ENCODE measurements at regions not wholly inside any gene's neighbourhood (a gene's known extent, or its start where the extent isn't known, plus 50 kb on each side); places are given as distances from the start of the nearest gene placed in this dataset.

GRCh38 chr12:41917181-41917580 is 227.5 kb downstream of the GXYLT1 start:
- ChIA-PET CTCF (no interaction called here), POLR2A (no interaction called here)
- H3K4me3 ChIP-seq (ENCODE audit: low read depth, low read length), result no peak overlapping the region
- no peak for DNase-seq (ENCODE audit: low read depth, low spot score)
- TF ChIP-seq CTCF (IDR thresholded peaks at IDR 0.05; ENCODE audit: insufficient read depth, low read length, missing control alignments), result no peak

GRCh38 chr12:41910578-41911320 is 233.9 kb downstream of the GXYLT1 start:
- CTCF ChIA-PET, result no interaction called here

GRCh38 chr12:41908206-41908605 is 236.5 kb downstream of the GXYLT1 start:
- DNase-seq (ENCODE audit: low read depth, low spot score), result no peak
- POLR2A ChIA-PET, result no interaction called here
- no peak for TF ChIP-seq CTCF (IDR thresholded peaks at IDR 0.05; ENCODE audit: insufficient read depth, low read length, missing control alignments)
- CTCF ChIA-PET, result no interaction called here
- no peak overlapping the region for H3K4me3 ChIP-seq (ENCODE audit: low read depth, low read length)

More at GRCh38 chr12:41910578-41911320, 233.9 kb downstream of the GXYLT1 start:
- TF ChIP-seq CTCF (IDR thresholded peaks at IDR 0.05; ENCODE audit: insufficient read depth, low read length, missing control alignments), result no peak
- POLR2A ChIA-PET, result no interaction called here
- no peak for DNase-seq (ENCODE audit: low read depth, low spot score)
- H3K4me3 ChIP-seq (ENCODE audit: low read depth, low read length), result no peak overlapping the region

GRCh38 chr12:41907550-41907949 is 237.1 kb downstream of the GXYLT1 start:
- ChIA-PET CTCF (no interaction called here), POLR2A (no interaction called here)
- DNase-seq (ENCODE audit: low read depth, low spot score), result no peak
- TF ChIP-seq CTCF (IDR thresholded peaks at IDR 0.05; ENCODE audit: insufficient read depth, low read length, missing control alignments), result no peak
- H3K4me3 ChIP-seq (ENCODE audit: low read depth, low read length), result no peak overlapping the region

- no peak for TF ChIP-seq CTCF (IDR thresholded peaks at IDR 0.05; ENCODE audit: insufficient read depth, low read length, missing control alignments)
- POLR2A ChIA-PET, result no interaction called here
- CTCF ChIA-PET, result no interaction called here
- H3K4me3 ChIP-seq (ENCODE audit: low read depth, low read length), result no peak overlapping the region
- no peak for DNase-seq (ENCODE audit: low read depth, low spot score)
Measured at GRCh38 chr12:41907021-41907420, 237.7 kb downstream of the GXYLT1 start.

- no peak for TF ChIP-seq CTCF (IDR thresholded peaks at IDR 0.05; ENCODE audit: insufficient read depth, low read length, missing control alignments)
- ChIA-PET POLR2A (no interaction called here), CTCF (no interaction called here)
- DNase-seq (ENCODE audit: low read depth, low spot score), result no peak
- no peak overlapping the region for H3K4me3 ChIP-seq (ENCODE audit: low read depth, low read length)
Measured at GRCh38 chr12:41905759-41906297, 238.8 kb downstream of the GXYLT1 start.

Measured in AG04449 (cell line).